ENCODE measurements at regions not wholly inside any gene's neighbourhood (a gene's known extent, or its start where the extent isn't known, plus 50 kb on each side); places are given as distances from the start of the nearest gene placed in this dataset.

DNA sequence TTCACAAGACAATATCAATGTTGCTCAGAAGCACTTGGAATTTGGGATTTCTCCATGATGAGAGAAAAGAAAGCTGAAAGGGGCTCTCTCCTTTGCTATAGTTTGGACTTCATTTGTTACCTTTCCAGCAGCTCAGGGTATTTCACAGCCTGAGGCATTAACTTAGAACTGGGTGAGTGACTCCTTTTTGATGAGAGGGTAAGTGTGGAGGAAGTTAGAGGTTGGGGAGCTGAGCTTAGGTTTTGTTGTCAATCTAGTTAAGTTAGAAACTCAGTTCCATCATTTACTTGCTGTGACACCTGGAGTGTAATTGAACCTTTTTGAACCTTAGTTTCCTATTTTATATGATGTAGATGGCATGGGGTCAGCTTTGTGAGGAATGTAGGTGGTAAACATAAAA is 359.1 kb downstream of the PDCD6IP start:
- TF ChIP-seq POLR2A (IDR thresholded peaks at IDR 0.05; ENCODE audit: low read depth, low read length) (no peak), TAF1 (IDR thresholded peaks at IDR 0.05; ENCODE audit: borderline replicate concordance, low read depth, low read length) (no peak)

All from GM12892 (cell line).